ENCODE measurements at regions not wholly inside any gene's neighbourhood (a gene's known extent, or its start where the extent isn't known, plus 50 kb on each side); places are given as distances from the start of the nearest gene placed in this dataset.

GRCh38 chr3:174480767-174481166, 378.4 kb upstream of the NAALADL2 start:
- H3K4me3 ChIP-seq (ENCODE audit: extremely low read depth in 1 of 4, insufficient read depth in 2 of 4, low read depth in 3 of 4, low read length in 4 of 4) = no peak overlapping the region
- no peak overlapping the region for H2BK5ac ChIP-seq (ENCODE audit: low read depth, low read length)
- H2AK5ac ChIP-seq (ENCODE audit: low read depth, low read length) = no peak overlapping the region
- no peak overlapping the region for H2BK120ac ChIP-seq (replicated peaks; ENCODE audit: low read depth, low read length)
- H3K56ac ChIP-seq (replicated peaks; ENCODE audit: insufficient read length, low read depth, low read length) = no peak overlapping the region
- no peak overlapping the region for H4K91ac ChIP-seq (replicated peaks; ENCODE audit: insufficient read length, low read length)
- H3K9me3 ChIP-seq (ENCODE audit: insufficient read depth in 2 of 2, low read depth in 1 of 2, low read length in 1 of 2) = no peaks in the 10 kb centered on the region
- H3K27me3 ChIP-seq (replicated peaks in 1 of 4; ENCODE audit: control insufficient read depth in 3 of 4, extremely low read depth in 1 of 4, insufficient read depth in 3 of 4, low read length in 3 of 4) = no peaks in the 10 kb centered on the region
- no peak overlapping the region for H3K14ac ChIP-seq (ENCODE audit: insufficient read length)
- no peak overlapping the region for H2BK20ac ChIP-seq (ENCODE audit: low read length)
- no peak overlapping the region for H3K23ac ChIP-seq (ENCODE audit: insufficient read length)
- WGBS, 2 experiments (ENCODE audit: extremely low coverage in 1 of 2, insufficient coverage in 1 of 2, insufficient read length in 1 of 2, insufficient replicate concordance in 2 of 2, low coverage in 1 of 2, low lambda C conversion rate in 2 of 2, missing lambda C conversion rate in 1 of 2) = 86% methylated on average over 2 of the region's 2 CpGs; no CpG with 5 or more reads in 1 of the 2 experiments
- H3K36me3 ChIP-seq (ENCODE audit: control insufficient read depth in 2 of 4, insufficient read depth in 4 of 4, low read length in 3 of 4) = no peaks in the 10 kb centered on the region
- TF ChIP-seq JUND (IDR thresholded peaks at IDR 0.05; ENCODE audit: low read length) = no peak
- no peak for TF ChIP-seq TBP (IDR thresholded peaks at IDR 0.05; ENCODE audit: low read depth, low read length)
- no peak for TF ChIP-seq EGR1 (IDR thresholded peaks at IDR 0.05; ENCODE audit: borderline replicate concordance, low read depth, low read length)
- H4K5ac ChIP-seq (ENCODE audit: insufficient read length, low read depth, low read length) = no peak overlapping the region
- no peaks in the 10 kb centered on the region for H3K23me2 ChIP-seq (ENCODE audit: low read depth, low read length)
- no peaks in the 10 kb centered on the region for H4K20me1 ChIP-seq (replicated peaks in 1 of 2; ENCODE audit: control insufficient read depth in 1 of 2, insufficient read depth in 2 of 2, low read length in 2 of 2)
- H4K8ac ChIP-seq (ENCODE audit: extremely low read depth, insufficient read depth, low read length) = no peak overlapping the region
- no peaks in the 10 kb centered on the region for H3K79me1 ChIP-seq (ENCODE audit: low read depth, low read length)
- H3K4me1 ChIP-seq (replicated peaks in 1 of 4; ENCODE audit: control insufficient read depth in 3 of 4, insufficient read depth in 4 of 4, low read length in 3 of 4) = no peaks in the 10 kb centered on the region
- no peak overlapping the region for H3K4ac ChIP-seq (replicated peaks; ENCODE audit: insufficient read length, low read depth, low read length)
- H2BK12ac ChIP-seq (ENCODE audit: low read depth, low read length) = no peak overlapping the region
- no peak overlapping the region for H2AFZ ChIP-seq (ENCODE audit: low read length)
- no peak for FAIRE-seq
- ChIA-PET CTCF (ENCODE audit: partially characterized antibody) (no interaction called here), POLR2A (ENCODE audit: partially characterized antibody) (no interaction called here)
- H2BK15ac ChIP-seq (ENCODE audit: low read length) = no peak overlapping the region
- no peak for DNase-seq (ENCODE audit: low read depth in 1 of 2, low spot score in 2 of 2)
- no peak overlapping the region for H3K9ac ChIP-seq (replicated peaks in 1 of 4; ENCODE audit: extremely low read depth in 1 of 4, low read depth in 3 of 4, low read length in 3 of 4)
- no peak overlapping the region for H3K27ac ChIP-seq (ENCODE audit: low read depth, low read length)
- H3K4me2 ChIP-seq (ENCODE audit: insufficient read depth in 1 of 2, low read depth in 2 of 2, low read length in 2 of 2) = no peak overlapping the region
- no peak overlapping the region for H3K18ac ChIP-seq (ENCODE audit: extremely low read depth, low read length)
- no peaks in the 10 kb centered on the region for H3K79me2 ChIP-seq (ENCODE audit: control insufficient read depth in 1 of 2, insufficient read depth in 2 of 2, low read length in 2 of 2)
